Femur (tissue), 1 donor: ENCODE measurements at regions not wholly inside any gene's neighbourhood (a gene's known extent, or its start where the extent isn't known, plus 50 kb on each side); places are given as distances from the start of the nearest gene placed in this dataset.

Source experiments
- DNase-seq: peaks from one replicate; pipeline ENCODE4 v3.0.0-alpha.2; 2017

DNA sequence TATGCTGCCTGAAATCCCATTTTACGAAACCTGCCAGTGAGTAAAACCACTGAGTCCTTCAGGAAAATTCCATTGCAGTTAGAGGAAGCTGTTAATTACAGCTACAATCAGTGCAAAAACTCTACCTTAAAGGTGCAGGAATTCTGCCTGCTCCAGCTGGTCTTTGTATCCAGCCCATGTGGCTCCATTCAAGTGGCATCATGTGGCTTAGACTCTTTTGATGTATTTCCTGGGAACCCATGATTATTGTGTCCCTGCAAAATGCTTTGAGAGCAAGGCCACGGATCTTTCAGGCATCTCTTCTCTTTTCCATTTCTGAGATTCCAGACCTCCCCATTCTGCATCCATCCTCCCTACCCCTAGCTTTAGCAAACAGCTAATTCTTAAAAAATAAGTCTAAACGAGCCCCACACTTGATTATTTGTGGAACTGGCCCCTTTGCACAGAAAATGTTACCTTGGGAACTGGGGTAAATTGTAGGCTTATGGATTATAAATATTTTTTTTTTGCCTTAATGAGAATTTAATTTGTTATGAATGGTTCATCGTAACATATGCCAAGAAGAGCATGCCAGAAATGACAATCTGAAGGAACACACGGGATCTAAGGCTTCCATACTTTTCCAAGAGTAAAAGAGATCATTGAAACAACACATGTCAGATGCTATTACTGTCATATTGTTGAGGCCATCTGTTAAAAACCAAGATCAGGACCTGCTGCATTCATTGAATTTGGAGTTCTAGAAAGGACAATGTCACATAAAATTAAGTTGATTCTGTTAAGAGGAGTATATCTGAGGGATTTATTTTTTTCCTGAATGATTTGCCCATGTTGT, 144.6 kb downstream of the TPH2 start:
- DNase-seq = no peak

DNA sequence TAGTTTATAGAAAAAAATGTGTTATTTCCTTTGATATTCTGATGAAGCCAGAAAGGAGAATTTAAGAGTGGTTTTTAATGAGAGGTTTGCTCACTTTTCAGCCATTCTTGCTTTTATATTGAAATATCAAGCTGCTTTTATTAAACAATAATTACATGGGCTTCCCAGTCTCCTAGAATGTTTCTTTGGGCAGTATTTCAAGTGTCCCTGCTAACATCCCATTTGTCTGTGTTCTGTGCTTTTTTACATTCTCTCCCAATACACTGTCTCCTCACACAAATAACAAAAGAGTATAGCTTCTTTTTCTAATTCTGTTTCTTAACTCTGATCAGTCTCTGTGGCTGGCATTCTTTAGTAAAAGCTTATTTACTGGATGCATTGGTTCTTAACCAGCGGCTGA, 145.4 kb downstream of the TPH2 start:
- DNase-seq = no peak

DNA sequence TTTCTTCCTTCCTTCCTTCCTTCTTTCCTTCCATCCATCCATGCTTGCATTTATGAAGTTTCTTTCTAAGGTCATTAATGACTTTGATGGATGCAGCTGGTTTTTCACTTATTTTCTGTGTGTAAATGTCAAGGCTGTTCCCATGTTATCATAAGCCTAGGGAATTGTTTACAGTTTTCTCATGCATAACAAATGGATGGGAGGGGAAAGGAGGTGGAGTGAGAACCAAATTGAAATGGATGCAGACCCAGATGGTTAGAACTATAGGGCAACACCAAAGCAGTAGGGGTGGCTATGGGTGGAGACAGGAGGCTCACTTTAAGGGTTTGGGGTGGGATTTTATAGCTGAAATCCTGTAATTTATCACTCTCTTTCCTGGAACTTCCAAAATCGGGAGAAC, 146.2 kb downstream of the TPH2 start:
- DNase-seq = no peak

DNA sequence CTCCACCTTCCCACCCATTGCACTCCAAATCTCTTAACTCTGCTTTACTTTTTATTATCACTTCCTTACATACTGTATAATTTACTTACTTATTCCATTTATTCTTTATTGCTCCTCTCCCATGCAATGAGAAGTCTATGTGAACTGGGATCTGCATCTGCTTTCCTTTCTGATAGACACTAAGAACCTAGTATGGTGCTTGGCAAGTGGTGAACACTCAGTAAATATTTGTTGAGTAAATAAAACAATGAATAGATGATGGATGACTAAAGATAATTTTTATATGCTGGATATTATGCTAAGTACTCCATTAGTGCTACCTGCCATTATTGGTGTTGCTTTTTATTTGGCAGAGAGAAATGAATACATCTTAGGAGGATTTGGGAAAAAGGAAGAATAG, 151.0 kb downstream of the TPH2 start:
- no peak for DNase-seq

DNA sequence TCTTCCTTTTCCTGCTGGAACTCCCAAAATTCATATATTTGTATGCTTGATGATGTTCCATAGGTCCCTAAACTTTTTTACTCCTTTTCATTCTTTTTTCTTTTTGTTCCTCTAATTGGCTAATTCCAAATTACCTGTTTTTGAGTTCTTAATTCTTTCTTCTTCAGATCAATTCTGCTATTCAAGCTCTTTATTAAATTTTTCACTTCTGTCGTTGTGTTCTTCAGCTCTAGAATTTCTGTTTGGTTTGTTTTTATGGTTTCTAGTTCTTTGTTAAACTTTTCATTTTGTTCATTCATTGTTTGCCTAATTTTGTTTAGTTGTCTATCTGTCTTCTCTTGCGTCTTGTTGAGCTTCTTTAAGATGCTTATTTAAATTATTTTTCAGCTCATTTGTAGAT, 154.8 kb downstream of the TPH2 start:
- DNase-seq = no peak

DNA sequence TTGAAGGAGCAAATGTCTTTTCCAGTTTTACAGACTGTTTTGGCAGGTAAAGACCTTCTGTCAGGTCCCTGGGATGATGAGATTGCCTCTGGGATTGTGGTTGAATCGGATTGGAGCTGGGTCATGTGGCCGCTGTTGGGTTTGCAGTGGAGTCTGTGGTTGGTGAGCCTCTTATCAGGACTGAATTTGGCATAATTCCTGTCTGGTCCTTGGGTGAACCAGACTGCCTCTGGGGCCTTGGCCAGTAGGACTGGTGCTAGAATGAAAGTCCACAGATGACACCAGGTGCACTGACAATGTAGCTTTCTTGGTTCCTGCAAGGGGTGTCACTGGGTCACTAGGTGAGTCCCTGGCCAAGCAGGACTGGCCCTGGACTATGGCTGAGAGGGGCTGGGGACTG, 155.3 kb downstream of the TPH2 start:
- no peak for DNase-seq

DNA sequence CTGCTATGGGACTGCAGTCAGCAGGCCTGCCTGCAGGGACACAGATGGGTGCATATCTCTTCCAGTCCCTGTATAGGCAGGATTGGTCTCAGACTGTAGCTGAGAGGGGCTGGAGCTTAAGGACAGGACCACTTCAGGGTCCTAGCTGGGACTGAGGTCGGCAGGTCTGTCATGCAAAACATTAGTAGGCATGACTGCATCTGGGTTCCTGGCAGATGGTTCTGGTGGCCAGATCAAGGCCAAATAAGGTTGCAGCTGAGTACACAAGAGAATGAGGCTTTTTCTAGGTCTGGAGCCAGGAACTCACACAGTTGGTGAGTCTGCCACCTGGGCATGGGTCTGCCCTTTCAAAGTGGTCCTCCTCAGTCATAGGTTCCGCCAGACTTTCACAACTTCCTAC, 155.8 kb downstream of the TPH2 start:
- no peak for DNase-seq

DNA sequence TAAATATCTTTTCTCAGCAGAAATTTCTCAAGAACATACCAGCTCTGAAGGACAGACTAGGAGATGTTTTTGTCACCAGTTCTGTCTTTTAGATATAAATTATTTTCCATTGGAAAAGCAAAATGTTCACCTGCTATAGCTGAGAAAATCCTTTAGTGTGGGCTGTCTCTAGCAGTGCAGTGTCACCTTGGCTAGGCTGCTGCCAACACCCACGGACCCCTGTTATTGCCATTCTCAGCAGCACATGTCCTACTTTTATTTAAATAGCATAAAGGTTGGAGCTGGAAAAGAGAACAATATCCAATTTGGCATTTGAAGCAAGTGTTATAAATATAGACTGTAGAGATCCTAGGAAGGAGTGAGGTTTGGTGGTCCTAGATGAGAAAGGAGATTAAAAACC, 156.4 kb downstream of the TPH2 start:
- no peak for DNase-seq

DNA sequence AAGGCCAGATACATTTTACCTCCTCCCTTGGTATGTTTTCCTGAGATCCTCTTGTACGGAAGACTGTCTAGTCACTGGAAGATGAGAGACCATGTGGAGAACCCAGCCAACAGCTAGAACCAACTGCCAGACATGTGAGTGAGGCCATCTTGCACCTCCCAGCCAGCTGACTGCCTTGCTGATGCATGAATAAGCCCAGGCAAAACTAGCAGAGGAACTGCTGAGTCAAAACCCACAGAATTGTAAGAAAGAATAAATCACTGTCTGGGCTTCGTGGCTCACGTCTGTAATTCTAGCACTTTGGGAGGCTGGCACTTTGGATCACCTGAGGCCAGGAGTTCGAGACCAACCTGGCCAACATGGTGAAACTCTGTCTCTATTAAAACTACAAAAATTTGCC, 160.0 kb downstream of the TPH2 start:
- DNase-seq = no peak

DNA sequence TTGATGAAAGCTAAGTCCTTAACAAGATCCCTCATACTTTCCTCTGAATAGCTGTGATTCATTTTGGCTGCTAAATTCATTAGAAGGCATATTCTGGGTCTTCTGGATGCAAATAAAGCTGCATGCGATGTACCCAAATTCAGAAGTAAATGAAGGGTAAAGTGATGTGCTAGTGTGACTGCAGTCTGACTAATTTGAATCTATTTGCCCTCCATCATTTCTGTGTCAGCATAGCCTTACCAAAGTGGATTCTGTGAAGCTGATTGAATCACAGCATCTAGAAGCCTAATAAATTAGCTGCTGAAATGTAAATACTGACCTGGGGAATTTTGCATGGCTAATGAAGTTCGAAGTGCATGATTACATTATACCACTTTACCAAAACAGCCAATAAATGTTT, 162.2 kb downstream of the TPH2 start:
- DNase-seq = no peak

DNA sequence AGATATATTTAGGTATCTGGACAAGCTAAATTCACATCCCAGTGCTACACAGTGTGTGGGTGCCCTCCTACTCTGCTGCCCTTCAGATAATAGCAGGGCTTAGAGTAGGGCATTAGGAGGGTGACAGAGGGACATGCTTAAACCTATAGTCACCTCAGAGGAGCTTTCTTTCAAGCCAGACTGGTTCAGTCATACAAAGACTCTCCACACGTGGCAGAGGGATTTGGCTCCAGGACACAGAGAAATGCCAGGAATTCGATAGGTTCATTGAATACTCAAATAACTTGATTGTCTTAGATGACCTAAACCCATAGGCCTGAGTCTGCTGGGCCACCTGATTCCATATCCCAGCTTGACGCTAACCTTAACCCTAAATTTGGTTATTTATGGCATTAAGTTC, 163.5 kb downstream of the TPH2 start:
- no peak for DNase-seq

DNA sequence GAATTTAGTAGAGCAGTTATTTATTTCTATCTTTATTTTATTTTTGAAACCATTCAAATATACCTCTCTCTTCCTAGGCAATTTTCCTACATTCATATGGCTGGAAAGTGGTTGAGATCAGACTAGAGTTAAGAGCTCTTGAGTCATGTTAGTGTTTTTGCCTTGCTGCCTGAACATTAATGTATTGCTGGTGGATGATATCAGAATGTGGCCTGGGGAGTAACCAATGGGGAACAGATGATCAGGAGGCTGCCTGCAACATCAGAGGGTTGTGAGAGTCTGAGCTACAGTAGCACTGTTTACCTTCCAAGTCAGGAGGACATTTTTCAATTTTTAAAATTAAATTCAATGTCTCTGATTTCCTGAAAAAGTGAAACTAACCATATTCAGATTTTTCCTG, 166.3 kb upstream of the TRHDE start:
- DNase-seq = no peak

DNA sequence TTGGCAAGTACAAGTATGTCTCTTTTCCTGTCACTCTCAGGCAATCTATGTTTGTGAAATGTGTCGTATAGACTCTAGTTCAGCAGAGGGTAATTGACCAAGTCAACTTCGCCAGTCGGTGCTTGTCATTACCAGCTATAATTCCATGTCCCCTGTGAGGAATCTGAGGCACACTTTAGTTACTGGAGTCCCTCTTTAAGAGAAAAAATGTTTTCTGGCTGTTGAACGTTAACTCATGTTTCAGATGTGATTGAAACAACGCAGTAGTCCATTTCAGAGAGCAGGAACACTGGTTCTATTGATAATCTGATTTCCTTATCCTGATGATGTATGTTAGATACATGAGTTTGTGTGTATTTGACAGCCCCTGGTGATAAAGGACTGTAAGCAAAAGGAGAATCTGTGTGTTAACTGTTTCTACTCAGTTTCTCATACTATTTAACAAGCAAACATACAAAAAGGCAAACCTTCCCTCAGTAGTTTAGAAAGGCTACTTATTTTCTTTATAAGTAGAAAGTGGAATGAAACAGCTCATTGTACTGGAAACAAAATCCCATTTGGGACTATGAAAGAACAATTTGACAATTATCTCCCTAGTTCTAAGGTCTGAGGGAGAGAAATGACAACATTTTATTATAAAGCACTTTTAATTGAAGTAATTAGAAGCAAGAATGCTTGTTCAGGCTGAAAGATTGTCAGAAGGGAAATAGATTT, 161.1 kb upstream of the TRHDE start:
- no peak for DNase-seq

DNA sequence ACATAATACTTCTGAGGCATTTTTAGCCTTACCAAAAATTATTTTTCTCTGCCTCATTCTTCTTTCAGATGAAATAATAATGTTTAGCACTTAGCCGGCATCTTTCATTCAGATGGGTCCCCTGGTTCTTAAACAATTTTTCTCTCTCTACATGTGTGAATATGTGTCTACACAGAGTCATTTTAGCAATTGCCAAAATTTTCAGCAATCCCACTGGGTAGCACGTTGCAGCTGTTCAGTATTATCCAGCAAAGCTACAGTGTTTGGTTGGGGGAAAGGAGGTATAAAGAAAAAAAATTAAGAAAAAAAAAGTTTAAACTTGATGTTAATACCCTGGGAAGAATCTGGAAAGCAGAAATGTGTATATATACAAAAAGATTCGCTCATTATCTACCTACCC, 160.5 kb upstream of the TRHDE start:
- DNase-seq = no peak

DNA sequence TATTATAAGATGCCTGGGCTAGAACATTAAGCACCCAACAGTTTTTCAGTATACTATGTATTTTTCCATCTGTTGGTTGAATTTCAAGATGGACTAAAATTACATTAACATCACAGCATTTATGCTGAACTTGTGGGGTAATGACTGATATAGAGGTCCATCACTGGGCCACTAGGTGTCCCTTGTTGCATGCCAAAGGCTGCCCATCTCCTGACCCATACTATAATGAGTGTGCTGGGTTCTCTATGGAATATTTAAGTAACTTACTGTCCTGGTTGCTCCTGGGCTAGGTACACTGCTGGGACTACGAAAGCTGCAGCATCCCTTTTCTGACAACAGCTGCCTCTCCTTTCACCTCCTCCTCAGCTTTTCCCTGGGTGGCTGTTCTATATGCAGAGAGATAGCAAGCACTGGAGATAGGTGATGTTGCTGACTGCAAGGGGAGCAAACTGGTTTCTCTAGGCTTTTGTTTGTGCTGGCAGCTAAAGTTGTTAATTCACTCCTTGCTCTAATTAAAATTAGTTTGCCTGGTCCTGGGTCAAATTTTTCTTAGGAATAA, 138.6 kb upstream of the TRHDE start:
- no peak for DNase-seq

DNA sequence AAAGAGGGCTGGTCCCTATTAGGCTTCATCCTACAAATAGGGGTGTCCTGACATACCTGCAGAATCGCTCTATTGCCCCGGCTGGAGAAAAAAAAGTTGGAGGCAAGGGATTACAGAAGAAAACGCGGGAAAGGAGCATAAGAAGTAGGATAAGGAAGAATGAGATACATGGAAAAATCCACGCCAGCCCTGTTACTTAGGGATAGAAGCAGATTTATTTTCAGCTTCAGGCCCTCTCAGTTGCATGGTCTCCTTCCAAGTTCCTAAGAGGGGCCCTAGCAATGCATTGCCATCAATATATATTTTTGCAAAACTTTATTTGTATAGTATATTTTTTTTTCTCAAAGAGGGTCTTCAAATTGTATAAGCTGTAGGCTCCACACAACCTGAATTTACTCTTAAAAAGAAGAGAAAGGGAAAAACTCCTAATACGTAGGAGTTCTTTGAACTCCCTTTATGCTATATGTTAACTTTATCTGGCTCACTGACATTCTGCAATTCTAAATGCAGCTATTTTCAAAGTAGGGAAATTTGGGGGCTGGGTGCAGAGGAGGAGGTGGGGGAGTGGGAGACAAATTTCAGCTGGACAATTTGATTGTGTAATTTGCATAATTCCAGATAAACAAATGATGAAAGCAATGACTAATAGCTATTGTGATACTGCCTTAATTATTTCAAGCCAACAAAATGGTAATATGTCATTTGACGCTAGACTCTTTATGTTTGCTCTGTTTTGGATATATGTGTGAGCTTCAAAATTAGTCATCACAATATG, 137.7 kb upstream of the TRHDE start:
- no peak for DNase-seq

DNA sequence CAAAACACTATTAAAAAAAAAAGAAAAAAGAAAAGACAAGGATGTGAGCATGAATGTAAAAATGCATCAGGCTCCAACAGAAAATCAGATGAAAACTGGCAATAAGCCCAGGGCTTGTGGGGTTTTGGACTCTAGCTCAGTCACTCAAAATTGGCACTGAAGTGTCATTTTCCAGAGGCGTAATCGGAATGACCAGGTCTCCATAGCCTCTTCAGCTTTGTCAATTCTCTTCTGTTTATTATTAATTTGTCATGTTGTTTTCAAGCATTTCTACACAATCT, 137.2 kb upstream of the TRHDE start:
- no peak for DNase-seq

DNA sequence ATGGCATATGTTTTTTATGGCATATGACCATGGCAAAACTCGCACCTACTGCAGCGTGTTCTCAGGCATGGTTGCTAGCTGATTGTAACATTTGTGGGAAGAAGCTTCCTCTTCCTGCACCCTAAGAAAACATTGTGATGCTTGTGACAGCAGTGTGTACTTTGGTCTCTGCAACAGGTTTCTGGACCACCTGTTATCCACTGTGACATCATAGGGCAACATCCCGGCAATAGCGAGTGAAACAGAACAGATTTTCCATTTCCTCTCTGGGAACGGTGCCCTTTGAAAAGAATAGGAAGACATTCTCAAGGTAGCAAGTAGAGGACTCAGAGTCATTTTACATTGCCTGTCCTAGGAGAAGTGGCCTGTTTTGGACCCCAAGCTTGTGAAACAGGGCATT, 135.4 kb upstream of the TRHDE start:
- DNase-seq = no peak

DNA sequence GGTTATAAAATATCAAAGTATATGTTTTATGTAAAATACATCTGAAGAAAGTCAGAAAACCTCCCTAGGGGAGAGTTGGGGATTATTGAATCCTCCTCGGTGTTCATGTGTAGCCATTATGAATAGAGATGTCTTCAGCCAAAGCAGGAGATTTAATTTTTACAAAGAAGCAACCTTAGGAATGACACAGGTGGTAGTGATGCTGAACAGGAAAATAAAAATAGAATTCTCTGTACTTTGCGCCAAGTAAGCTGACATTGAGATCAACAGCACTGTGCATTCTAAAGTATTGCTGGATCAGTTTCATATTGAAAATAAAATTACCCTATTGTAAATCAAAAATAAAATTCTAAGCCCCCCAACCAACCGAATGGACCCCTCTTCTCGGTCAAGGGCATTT, 132.8 kb upstream of the TRHDE start:
- DNase-seq = no peak

DNA sequence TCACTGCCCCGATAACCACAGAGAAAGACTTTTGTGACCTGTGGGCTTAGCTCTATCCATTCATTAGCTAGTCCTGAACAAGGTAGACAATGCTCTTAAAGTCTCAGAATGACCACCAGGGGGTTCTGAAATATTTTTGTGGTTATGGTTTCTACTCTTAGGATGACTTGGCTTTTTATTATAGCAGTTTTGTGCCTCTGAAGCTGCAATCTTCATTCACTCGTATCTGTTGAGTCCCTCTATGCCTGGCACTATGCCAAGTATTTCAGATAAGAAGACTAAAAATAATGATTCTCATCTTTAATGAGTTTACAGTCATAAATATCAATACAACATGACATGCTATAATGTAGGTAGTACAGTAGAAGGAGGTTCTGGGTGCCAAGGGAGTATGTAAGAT, 130.8 kb upstream of the TRHDE start:
- DNase-seq = no peak

DNA sequence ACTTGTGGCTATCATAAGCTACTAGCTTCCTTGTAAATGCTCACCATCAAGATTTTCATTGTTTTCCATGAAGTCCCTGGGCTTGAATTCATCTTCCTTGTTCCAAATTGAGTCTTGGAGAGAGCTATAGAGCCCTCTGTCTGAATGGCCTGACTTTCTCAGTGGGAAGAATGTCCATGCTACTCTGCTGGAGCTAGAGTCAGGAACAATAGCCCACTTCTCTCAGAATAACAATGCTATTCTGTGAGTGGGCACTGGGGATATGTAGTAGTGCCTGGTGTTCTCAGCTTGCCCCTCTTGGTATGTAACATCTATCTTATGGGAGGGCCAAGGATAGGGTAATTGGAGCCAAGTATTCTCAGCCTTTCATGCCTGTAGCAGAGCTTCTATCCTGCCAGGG, 127.6 kb upstream of the TRHDE start:
- no peak for DNase-seq

DNA sequence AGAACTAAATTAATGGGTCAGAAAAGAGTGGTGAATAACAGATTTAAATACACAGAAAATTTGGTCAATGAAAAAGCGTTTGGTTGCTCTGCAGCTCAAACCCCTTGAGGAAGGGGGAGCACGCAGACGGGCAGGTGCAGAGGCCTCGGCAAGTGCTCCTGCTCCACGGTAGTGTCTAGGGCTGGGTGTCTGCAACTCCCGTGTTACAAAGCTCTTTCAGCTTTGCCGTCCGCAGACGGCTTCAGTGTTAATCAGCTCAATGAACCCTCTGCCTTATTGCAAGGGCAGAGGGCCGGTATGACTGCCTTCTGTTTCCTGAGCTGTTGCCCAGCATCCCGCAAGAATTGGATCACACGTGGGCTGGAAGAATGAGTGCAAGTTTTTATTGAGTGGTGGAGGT, 125.7 kb upstream of the TRHDE start:
- DNase-seq = no peak

DNA sequence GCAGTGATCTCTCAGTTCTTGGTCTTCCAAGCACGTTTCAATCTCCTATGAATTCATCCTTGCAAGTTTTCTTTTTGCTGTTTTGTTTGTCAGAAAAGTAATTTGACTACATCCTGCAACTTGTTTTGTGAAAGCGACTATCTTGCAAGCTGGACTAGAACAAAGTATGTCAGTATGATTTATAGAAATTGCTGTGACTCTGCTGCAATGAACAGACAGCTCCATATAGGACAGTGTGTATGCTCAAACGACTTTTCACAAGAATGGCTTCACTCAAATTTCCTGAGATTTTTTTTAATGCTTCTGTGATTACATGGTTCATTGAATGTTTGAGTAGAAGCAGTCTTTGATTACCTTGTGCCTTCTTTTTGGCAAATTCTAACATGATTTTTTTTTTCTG, 123.5 kb upstream of the TRHDE start:
- no peak for DNase-seq

DNA sequence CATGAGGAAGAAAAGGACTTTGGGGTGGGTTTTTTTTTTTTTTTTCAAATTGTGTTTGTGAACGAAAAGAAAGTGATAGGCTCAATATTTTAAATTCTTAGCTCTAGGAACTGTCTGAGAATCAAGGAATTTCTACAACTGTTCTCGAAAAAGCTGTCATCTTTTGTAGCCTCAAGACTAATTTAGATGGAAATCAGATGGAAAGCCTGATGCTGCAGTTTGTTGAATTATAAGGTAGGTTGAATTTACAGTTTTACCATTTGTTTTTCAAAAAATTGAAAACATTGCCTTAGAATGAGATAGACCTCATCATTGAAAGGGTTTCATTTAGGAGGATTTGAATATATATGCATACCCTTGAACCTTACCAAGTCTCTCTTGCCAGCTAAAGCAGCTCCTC, 109.3 kb upstream of the TRHDE start:
- DNase-seq = no peak
